GM18520 (cell line): ENCODE measurements at regions not wholly inside any gene's neighbourhood (a gene's known extent, or its start where the extent isn't known, plus 50 kb on each side); places are given as distances from the start of the nearest gene placed in this dataset.

Experiments used
- ATAC-seq: cut with Tn5 transposase; IDR thresholded peaks from one replicate; pipeline ENCODE4 v1.9.1; 2021; ENCODE audit not compliant: unreplicated experiment

GRCh38 chr7:36029853-36030515, 123.1 kb upstream of the EEPD1 start:
- ATAC-seq = no peak

- ATAC-seq = no peak
Observed at GRCh38 chr7:36032361-36032818, 120.7 kb upstream of the EEPD1 start.

GRCh38 chr7:36034020-36034419, 119.0 kb upstream of the EEPD1 start:
- ATAC-seq = no peak

DNA sequence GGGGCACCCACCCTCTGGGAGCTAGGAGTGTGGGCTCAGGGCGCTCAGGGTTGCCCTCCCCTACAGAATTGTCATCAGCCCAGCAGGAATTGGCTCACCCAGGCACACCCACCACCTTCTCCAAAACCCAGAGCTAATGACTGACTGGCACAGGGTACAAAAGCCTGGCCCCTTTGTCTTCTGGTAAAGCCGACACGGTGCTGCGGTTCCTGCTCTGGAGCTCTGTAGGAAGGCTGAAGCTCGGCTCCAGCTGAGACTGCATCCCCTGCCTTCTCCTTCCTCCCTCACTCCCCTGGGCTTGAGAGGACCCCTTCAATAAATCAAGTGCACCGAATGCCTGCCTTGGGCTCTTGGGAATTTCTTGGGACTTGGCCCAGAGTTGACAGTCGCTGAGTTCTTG, 117.9 kb upstream of the EEPD1 start:
- no peak for ATAC-seq

DNA sequence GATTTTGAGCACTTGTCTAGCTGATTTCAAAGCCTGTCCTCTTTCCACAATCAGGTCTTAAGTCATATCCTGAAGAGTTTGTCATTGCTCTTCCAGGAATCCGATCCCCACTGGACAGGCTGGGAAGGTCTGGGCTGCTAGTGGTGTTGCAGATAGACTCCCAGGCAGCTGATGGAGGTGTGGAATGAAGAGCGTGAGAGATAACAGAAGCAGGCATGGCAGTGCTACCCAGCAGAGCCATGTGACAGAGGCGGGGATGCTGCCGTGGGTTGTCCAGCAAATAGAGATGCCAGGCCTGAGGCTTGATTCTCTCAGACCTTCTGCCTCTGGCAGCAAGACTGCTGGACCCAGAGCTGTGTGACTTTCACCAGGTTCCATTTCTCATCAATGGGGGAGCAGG, 116.5 kb upstream of the EEPD1 start:
- no peak for ATAC-seq

- ATAC-seq = no peak
Observed at GRCh38 chr7:36037121-36037662, 115.9 kb upstream of the EEPD1 start.

- no peak for ATAC-seq
Observed at GRCh38 chr7:36038063-36038721, 114.9 kb upstream of the EEPD1 start.

- ATAC-seq = no peak
Observed at GRCh38 chr7:36039243-36039642, 113.8 kb upstream of the EEPD1 start.

- no peak for ATAC-seq
Observed at GRCh38 chr7:36039671-36040070, 113.4 kb upstream of the EEPD1 start.

DNA sequence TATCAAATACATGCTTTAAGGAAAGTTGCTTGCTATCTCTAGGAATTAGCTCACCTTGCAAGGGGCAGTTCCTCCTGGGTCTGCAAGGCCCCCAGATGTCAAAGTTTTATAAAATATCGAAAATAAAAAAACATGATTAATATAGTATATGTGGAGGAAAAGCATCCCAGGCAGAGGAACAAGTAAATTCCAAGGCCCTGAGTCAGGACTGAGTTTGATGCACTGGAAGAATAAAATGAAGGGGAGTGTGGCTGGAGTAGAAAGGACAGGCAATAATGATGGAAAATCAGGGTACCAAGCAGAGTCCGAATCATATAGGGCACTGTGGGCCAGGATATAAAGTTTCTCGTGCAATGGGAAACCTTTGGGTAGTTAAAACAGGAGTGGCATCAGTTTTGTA, 112.4 kb upstream of the EEPD1 start:
- no peak for ATAC-seq

DNA sequence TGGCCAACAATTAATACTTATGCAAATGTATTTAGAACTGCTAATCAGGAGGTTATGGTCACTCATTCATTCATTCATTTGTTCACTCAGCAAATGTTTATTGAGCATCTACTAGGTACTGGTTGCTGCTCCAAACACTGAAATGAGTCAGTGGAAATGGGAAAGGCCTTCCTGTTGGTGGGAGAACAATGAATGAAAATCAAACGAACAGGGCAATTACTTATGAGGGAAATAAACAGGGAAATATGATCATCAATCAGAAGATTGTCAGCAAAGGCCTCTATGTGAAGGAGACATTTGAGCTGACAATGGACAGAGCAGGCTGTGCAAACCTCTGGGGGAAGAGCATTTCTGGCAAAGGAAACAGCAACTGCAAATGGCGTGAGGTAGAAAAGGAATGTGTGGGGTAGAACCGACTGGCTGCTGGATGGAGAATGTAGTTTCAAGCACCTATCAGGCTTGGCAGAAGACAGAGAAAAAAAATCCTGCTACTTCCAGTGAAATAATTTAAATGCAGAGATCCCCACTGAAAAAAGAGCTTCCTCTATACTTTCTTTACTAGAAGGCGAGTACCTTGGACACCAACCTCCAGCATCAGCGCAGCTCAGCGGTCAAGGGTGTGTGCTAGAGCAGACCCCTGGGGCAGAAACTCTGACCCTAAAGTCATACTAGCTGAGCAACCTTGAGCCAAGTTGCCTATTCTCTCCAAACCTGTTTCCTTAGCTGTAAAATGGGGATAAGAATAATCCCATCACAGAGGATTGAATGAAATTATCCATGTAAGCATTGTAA, 108.8 kb upstream of the EEPD1 start:
- ATAC-seq = no peak

DNA sequence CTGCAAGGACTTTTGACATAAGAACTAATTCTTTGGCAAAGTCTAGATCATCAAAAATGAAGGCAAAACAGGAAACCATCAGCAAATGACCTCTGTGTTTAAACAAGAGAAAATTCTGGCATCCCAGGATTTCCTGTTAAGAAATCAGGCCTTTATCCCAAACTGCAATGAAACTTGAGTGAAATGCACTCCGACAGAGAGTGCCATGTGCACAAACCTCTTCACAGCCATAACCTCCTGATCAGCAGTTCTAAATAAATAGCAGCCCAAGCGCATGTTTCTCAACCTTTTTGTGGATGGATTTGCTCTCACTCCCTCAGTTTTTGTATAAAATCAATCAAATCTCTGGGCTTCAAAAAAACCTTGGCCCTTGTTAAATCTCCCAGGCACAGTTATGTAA, 107.7 kb upstream of the EEPD1 start:
- ATAC-seq = no peak

GRCh38 chr7:36045830-36046341, 107.2 kb upstream of the EEPD1 start:
- no peak for ATAC-seq

- ATAC-seq = no peak
Observed at GRCh38 chr7:36047091-36047658, 105.9 kb upstream of the EEPD1 start.

GRCh38 chr7:36048141-36048901, 104.7 kb upstream of the EEPD1 start:
- ATAC-seq = no peak

GRCh38 chr7:36048902-36049240, 104.2 kb upstream of the EEPD1 start:
- no peak for ATAC-seq

- ATAC-seq = no peak
Observed at GRCh38 chr7:36051501-36051900, 101.6 kb upstream of the EEPD1 start.

DNA sequence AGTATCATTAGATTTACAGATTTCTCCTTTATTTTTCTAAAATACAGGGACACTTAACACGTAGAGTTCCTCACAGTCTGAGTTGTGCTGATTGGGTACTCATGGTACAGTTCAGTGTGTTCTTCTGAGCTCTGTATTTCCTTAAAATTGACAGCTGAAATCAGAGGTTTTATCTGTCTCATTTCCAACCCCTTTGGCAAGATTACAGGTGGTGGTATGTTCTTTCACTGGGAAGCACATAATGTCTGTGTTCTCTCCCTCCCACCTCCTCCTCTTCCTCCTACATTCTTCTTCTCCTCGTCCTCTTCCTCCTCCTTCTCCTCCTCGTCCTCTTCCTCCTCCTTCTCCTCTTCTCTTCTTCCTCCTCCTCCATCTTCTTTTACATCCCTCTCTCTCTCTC, 99.5 kb upstream of the EEPD1 start:
- no peak for ATAC-seq

GRCh38 chr7:36054637-36055036, 98.4 kb upstream of the EEPD1 start:
- no peak for ATAC-seq

- ATAC-seq = no peak
Observed at GRCh38 chr7:36055207-36055606, 97.8 kb upstream of the EEPD1 start.

GRCh38 chr7:36057323-36057722, 95.7 kb upstream of the EEPD1 start:
- no peak for ATAC-seq
